GM12891 (cell line): ENCODE measurements at regions not wholly inside any gene's neighbourhood (a gene's known extent, or its start where the extent isn't known, plus 50 kb on each side); places are given as distances from the start of the nearest gene placed in this dataset.
A peak's percentile ranks its signal among the peaks of the same experiment; 100 is the strongest.

ENCODE experiments used
- DNase-seq: peaks from one replicate; pipeline ENCODE4 v3.0.0; 2011; ENCODE audit warnings: low spot score; ENCODE audit not compliant: insufficient read length
- FAIRE-seq: peaks from 2 replicates; lab custom pipeline; 2011; peaks lifted over from hg19 to GRCh38; lab: Jason Lieb, UNC
- PAX5 ChIP-seq: IDR thresholded peaks from 2 replicates; pipeline ENCODE4 v1.6.1; 2011; ENCODE audit warnings: low read length, moderate library complexity, mild to moderate bottlenecking; ENCODE audit not compliant: insufficient read depth, severe bottlenecking
- POLR2A ChIP-seq: IDR thresholded peaks from 2 replicates; pipeline ENCODE4 v1.6.1; 2011; ENCODE audit warnings: low read depth, low read length, control low read depth
- POLR2AphosphoS5 ChIP-seq: IDR thresholded peaks from 2 replicates; pipeline ENCODE4 v1.6.1; 2011; ENCODE audit warnings: low read depth, low read length, control low read depth
- POU2F2 ChIP-seq: IDR thresholded peaks from 2 replicates; pipeline ENCODE4 v1.6.1; 2011; ENCODE audit warnings: low read depth, mild to moderate bottlenecking, control low read depth, low read length, moderate library complexity
- SPI1 ChIP-seq: IDR thresholded peaks from 2 replicates; pipeline ENCODE4 v1.6.1; 2011; ENCODE audit warnings: low read depth, low read length, control low read depth
- TAF1 ChIP-seq: IDR thresholded peaks from 2 replicates; pipeline ENCODE4 v1.6.1; 2011; ENCODE audit warnings: low read depth, low read length, control low read depth

- FAIRE-seq (no peak), DNase-seq (peak; percentile 32)
- TF ChIP-seq POLR2AphosphoS5 (no peak), SPI1 (no peak), POLR2A (no peak), POU2F2 (no peak), PAX5 (no peak), TAF1 (no peak)
Observed at GRCh38 chr18:26656431-26656943, 108.1 kb upstream of the KCTD1 start.

- TF ChIP-seq SPI1 (no peak), PAX5 (no peak), TAF1 (no peak), POLR2AphosphoS5 (no peak), POU2F2 (no peak), POLR2A (no peak)
- DNase-seq: no peak
- FAIRE-seq: no peak
Observed at GRCh38 chr18:26655525-26656430, 107.4 kb upstream of the KCTD1 start.

GRCh38 chr18:26654616-26655524 is 106.5 kb upstream of the KCTD1 start:
- DNase-seq (no peak), FAIRE-seq (no peak)
- no peak for TF ChIP-seq SPI1
- TF ChIP-seq POU2F2: no peak
- no peak for TF ChIP-seq POLR2AphosphoS5
- TF ChIP-seq TAF1: no peak
- TF ChIP-seq POLR2A: no peak
- no peak for TF ChIP-seq PAX5

GRCh38 chr18:26653943-26654615 is 105.7 kb upstream of the KCTD1 start:
- no peak for DNase-seq
- no peak for TF ChIP-seq POLR2AphosphoS5
- TF ChIP-seq PAX5: no peak
- no peak for TF ChIP-seq POLR2A
- TF ChIP-seq SPI1: no peak
- no peak for TF ChIP-seq TAF1
- no peak for TF ChIP-seq POU2F2
- no peak for FAIRE-seq

- no peak for FAIRE-seq
Observed at GRCh38 chr18:26652501-26652900, 104.1 kb upstream of the KCTD1 start.

GRCh38 chr18:26650310-26651268 is 102.2 kb upstream of the KCTD1 start:
- peak; percentile 9 for FAIRE-seq
- no peak for DNase-seq
- peak; percentile 48; the same call in 1 of the 2 replicates for TF ChIP-seq SPI1
- no peak for TF ChIP-seq POLR2AphosphoS5

More at GRCh38 chr18:26652501-26652900, 104.1 kb upstream of the KCTD1 start:
- no peak for TF ChIP-seq SPI1
- TF ChIP-seq POLR2A: no peak
- TF ChIP-seq POU2F2: no peak
- TF ChIP-seq PAX5: no peak
- no peak for TF ChIP-seq POLR2AphosphoS5
- no peak for TF ChIP-seq TAF1
- no peak for DNase-seq

GRCh38 chr18:26649193-26649543 is 100.8 kb upstream of the KCTD1 start:
- FAIRE-seq (no peak), DNase-seq (no peak)
- no peak for TF ChIP-seq POLR2A
- TF ChIP-seq PAX5: no peak
- no peak for TF ChIP-seq SPI1
- TF ChIP-seq POLR2AphosphoS5: no peak
- no peak for TF ChIP-seq TAF1
- TF ChIP-seq POU2F2: no peak

- TF ChIP-seq TAF1: no peak
- peak; percentile 14 for DNase-seq
- no peak for FAIRE-seq
Observed at GRCh38 chr18:26648509-26649192, 100.3 kb upstream of the KCTD1 start.
